ENCODE measurements at regions not wholly inside any gene's neighbourhood (a gene's known extent, or its start where the extent isn't known, plus 50 kb on each side); places are given as distances from the start of the nearest gene placed in this dataset.
A peak's percentile ranks its signal among the peaks of the same experiment; 100 is the strongest.

- no peak for DNase-seq
Measured at GRCh38 chr3:30505866-30506520, 100.4 kb upstream of the TGFBR2 start.

GRCh38 chr3:30508339-30508738 lies 98.1 kb upstream of the TGFBR2 start:
- DNase-seq = no peak

- no peak for DNase-seq
Measured at GRCh38 chr3:30510596-30510995, 95.8 kb upstream of the TGFBR2 start.

- DNase-seq = no peak
Measured at GRCh38 chr3:30511524-30512251, 94.7 kb upstream of the TGFBR2 start.

GRCh38 chr3:30512576-30512975 lies 93.8 kb upstream of the TGFBR2 start:
- no peak for DNase-seq

GRCh38 chr3:30513374-30514152 lies 92.8 kb upstream of the TGFBR2 start:
- DNase-seq = no peak

- no peak for DNase-seq
Measured at GRCh38 chr3:30516238-30516637, 90.2 kb upstream of the TGFBR2 start.

GRCh38 chr3:30518181-30518864 lies 88.1 kb upstream of the TGFBR2 start:
- DNase-seq = peak; percentile 21

GRCh38 chr3:30518872-30519271 lies 87.5 kb upstream of the TGFBR2 start:
- DNase-seq = no peak

GRCh38 chr3:30520699-30521098 lies 85.7 kb upstream of the TGFBR2 start:
- DNase-seq = no peak

- no peak for DNase-seq
Measured at GRCh38 chr3:30521156-30521715, 85.2 kb upstream of the TGFBR2 start.

- no peak for DNase-seq
Measured at GRCh38 chr3:30522476-30522875, 83.9 kb upstream of the TGFBR2 start.

GRCh38 chr3:30523366-30523765 lies 83.0 kb upstream of the TGFBR2 start:
- DNase-seq = no peak

- peak; percentile 25 for DNase-seq
Measured at GRCh38 chr3:30524357-30525040, 81.9 kb upstream of the TGFBR2 start.

- no peak for DNase-seq
Measured at GRCh38 chr3:30526031-30526430, 80.4 kb upstream of the TGFBR2 start.

- no peak for DNase-seq
Measured at GRCh38 chr3:30527186-30527585, 79.2 kb upstream of the TGFBR2 start.

- DNase-seq = no peak
Measured at GRCh38 chr3:30527720-30528119, 78.7 kb upstream of the TGFBR2 start.

GRCh38 chr3:30530084-30530483 lies 76.3 kb upstream of the TGFBR2 start:
- no peak for DNase-seq

- no peak for DNase-seq
Measured at GRCh38 chr3:30531017-30531570, 75.3 kb upstream of the TGFBR2 start.

GRCh38 chr3:30535525-30535924 lies 70.9 kb upstream of the TGFBR2 start:
- no peak for DNase-seq

- no peak for DNase-seq
Measured at GRCh38 chr3:30538791-30539190, 67.6 kb upstream of the TGFBR2 start.

GRCh38 chr3:30539206-30539605 lies 67.2 kb upstream of the TGFBR2 start:
- no peak for DNase-seq

Measured in DMS79 treated with DMSO at 0.1 percent for 48 hours (cell line).